Endothelial cell of umbilical vein (primary cell): ENCODE measurements at regions not wholly inside any gene's neighbourhood (a gene's known extent, or its start where the extent isn't known, plus 50 kb on each side); places are given as distances from the start of the nearest gene placed in this dataset.

Experiments used
- CTCF ChIP-seq, 2 donors: IDR thresholded peaks; 1 replicate in 1 of 2; 2 replicates in 1 of 2; pipeline ENCODE4 v1.5.1; 2011; ENCODE audit warnings: low read length in 2 of 2, mild to moderate bottlenecking in 2 of 2, moderate library complexity in 2 of 2, control low read depth in 1 of 2, inconsistent platforms in 1 of 2, low read depth in 1 of 2; ENCODE audit not compliant: insufficient read depth in 1 of 2; ENCODE audit errors: extremely low read depth in 1 of 2
- MAX ChIP-seq: IDR thresholded peaks from 2 replicates; pipeline ENCODE4 v1.6.1; 2011; ENCODE audit not compliant: insufficient read depth, insufficient read length
- MYC ChIP-seq: IDR thresholded peaks from one replicate; pipeline ENCODE4 v1.6.1; 2011; ENCODE audit warnings: mild to moderate bottlenecking, low read depth, low read length
- POLR2A ChIP-seq: IDR thresholded peaks from 2 replicates; pipeline ENCODE4 v1.6.1; 2012; ENCODE audit warnings: low read depth, mild to moderate bottlenecking, control low read depth, low read length

GRCh38 chr2:126145752-126146151, 510.2 kb upstream of the GYPC start:
- TF ChIP-seq CTCF (IDR thresholded peaks at IDR 0.05; ENCODE audit: extremely low read depth in 1 of 2, insufficient read depth in 1 of 2, low read depth in 1 of 2, low read length in 2 of 2): no peak
- TF ChIP-seq POLR2A: no peak
- TF ChIP-seq MAX: no peak
- TF ChIP-seq MYC: no peak
